ENCODE measurements at regions not wholly inside any gene's neighbourhood (a gene's known extent, or its start where the extent isn't known, plus 50 kb on each side); places are given as distances from the start of the nearest gene placed in this dataset.

DNA sequence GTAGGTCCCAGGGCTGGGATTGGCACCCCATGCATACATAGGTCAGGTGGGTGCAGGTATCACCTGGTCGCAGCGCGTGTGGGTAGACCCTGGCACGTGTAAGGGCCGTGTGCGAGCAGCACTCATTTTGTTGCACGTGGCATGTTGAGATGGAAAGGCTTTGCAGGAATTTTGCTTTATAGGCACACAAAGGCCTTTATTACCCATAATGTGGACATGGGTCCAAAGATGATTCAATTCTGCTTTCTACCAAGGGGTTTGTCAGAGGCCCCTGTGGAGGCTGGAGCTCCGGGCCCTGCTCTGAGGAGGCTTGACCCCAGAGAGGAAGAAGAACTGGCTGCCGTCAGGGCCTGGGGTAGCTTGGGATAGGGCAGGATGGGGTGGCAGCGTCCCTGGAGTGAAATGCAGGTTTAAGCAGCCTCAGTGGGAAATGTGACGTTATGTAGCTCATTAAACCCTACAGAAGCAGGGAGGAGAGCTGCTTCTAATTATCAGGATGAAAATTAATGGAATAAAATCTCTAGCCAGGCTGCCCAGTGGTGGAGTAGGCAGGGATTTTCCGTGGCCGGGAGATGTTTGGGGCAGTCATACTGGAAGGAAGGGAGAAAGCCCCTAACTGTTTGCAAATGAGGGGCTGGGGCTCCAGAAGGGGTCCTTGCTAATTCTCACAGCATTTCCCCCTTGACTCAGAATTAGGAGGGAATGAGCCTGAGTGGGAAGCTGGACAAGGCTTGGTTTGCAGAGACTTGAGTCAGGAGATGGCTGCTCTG, 103.3 kb upstream of the PITX1 start:
- Histone ChIP-seq H3K79me2 (ENCODE audit: insufficient read depth) (no peaks in the 10 kb centered on the region), H2AFZ (ENCODE audit: low read depth) (no peak overlapping the region), H4K20me1 (ENCODE audit: insufficient read depth) (no peaks in the 10 kb centered on the region), H3K4me3 (ENCODE audit: low read depth in 2 of 2, low read length in 1 of 2) (no peak overlapping the region), H3K27ac (ENCODE audit: low read depth in 2 of 2, low read length in 1 of 2) (no peak overlapping the region), H3K9me3 (no peaks in the 10 kb centered on the region), H3K36me3 (replicated peaks in 1 of 2; ENCODE audit: control insufficient read depth in 1 of 2, insufficient read depth in 2 of 2, low read length in 1 of 2) (no peaks in the 10 kb centered on the region), H3K4me1 (ENCODE audit: control insufficient read depth in 1 of 2, insufficient read depth in 2 of 2, low read depth in 1 of 2, low read length in 1 of 2) (peaks cover 7 to 20% of the 10 kb centered on the region in 2 experiments; a peak in 2 of 4 replicates), H3K9ac (no peak overlapping the region), H3F3A (replicated peaks; ENCODE audit: insufficient read depth) (no peaks in the 10 kb centered on the region), H3K27me3 (ENCODE audit: insufficient read depth) (no peaks in the 10 kb centered on the region), H3K4me2 (no peak overlapping the region), H3K9me2 (no peaks in the 10 kb centered on the region)
- TF ChIP-seq POLR2AphosphoS5 (IDR thresholded peaks at IDR 0.05; ENCODE audit: low read depth, low read length) (no peak), ELF1 (IDR thresholded peaks at IDR 0.05) (no peak), GATA2 (CRISPR knock-in tag; IDR thresholded peaks at IDR 0.05) (no peak), TCF12 (IDR thresholded peaks at IDR 0.05) (no peak), GABPA (IDR thresholded peaks at IDR 0.05; ENCODE audit: low read depth) (no peak), MEF2A (IDR thresholded peaks at IDR 0.05; ENCODE audit: borderline replicate concordance, low read depth) (no peak), SMC3 (IDR thresholded peaks at IDR 0.05; ENCODE audit: low read depth, low read length) (no peak), RXRA (IDR thresholded peaks at IDR 0.05; ENCODE audit: borderline replicate concordance, low read depth) (no peak), RCOR1 (IDR thresholded peaks at IDR 0.05; ENCODE audit: low read length) (no peak), RAD21 (IDR thresholded peaks at IDR 0.05; ENCODE audit: low read length) (no peak), TAF1 (IDR thresholded peaks at IDR 0.05; ENCODE audit: borderline replicate concordance, low read depth, low read length) (no peak), JUND (IDR thresholded peaks at IDR 0.05) (no peak), FOXM1 (IDR thresholded peaks at IDR 0.05; ENCODE audit: low read depth) (no peak), SIN3A (IDR thresholded peaks at IDR 0.05; ENCODE audit: borderline replicate concordance, low read depth, low read length) (no peak), RFX5 (IDR thresholded peaks at IDR 0.05; ENCODE audit: low read length) (no peak)
- TF ChIP-seq, protein P1, sequence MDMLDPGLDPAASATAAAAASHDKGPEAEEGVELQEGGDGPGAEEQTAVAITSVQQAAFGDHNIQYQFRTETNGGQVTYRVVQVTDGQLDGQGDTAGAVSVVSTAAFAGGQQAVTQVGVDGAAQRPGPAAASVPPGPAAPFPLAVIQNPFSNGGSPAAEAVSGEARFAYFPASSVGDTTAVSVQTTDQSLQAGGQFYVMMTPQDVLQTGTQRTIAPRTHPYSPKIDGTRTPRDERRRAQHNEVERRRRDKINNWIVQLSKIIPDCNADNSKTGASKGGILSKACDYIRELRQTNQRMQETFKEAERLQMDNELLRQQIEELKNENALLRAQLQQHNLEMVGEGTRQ (IDR thresholded peaks at IDR 0.05; ENCODE audit: borderline replicate concordance, low read depth, low read length): no peak
- TF ChIP-seq, protein P2, sequence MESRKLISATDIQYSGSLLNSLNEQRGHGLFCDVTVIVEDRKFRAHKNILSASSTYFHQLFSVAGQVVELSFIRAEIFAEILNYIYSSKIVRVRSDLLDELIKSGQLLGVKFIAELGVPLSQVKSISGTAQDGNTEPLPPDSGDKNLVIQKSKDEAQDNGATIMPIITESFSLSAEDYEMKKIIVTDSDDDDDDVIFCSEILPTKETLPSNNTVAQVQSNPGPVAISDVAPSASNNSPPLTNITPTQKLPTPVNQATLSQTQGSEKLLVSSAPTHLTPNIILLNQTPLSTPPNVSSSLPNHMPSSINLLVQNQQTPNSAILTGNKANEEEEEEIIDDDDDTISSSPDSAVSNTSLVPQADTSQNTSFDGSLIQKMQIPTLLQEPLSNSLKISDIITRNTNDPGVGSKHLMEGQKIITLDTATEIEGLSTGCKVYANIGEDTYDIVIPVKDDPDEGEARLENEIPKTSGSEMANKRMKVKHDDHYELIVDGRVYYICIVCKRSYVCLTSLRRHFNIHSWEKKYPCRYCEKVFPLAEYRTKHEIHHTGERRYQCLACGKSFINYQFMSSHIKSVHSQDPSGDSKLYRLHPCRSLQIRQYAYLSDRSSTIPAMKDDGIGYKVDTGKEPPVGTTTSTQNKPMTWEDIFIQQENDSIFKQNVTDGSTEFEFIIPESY (IDR thresholded peaks at IDR 0.05; ENCODE audit: borderline replicate concordance, low read depth): no peak
- TF ChIP-seq, protein P3, sequence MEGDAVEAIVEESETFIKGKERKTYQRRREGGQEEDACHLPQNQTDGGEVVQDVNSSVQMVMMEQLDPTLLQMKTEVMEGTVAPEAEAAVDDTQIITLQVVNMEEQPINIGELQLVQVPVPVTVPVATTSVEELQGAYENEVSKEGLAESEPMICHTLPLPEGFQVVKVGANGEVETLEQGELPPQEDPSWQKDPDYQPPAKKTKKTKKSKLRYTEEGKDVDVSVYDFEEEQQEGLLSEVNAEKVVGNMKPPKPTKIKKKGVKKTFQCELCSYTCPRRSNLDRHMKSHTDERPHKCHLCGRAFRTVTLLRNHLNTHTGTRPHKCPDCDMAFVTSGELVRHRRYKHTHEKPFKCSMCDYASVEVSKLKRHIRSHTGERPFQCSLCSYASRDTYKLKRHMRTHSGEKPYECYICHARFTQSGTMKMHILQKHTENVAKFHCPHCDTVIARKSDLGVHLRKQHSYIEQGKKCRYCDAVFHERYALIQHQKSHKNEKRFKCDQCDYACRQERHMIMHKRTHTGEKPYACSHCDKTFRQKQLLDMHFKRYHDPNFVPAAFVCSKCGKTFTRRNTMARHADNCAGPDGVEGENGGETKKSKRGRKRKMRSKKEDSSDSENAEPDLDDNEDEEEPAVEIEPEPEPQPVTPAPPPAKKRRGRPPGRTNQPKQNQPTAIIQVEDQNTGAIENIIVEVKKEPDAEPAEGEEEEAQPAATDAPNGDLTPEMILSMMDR (IDR thresholded peaks at IDR 0.05): no peak
- CTCF ChIA-PET: interaction anchor here (0.6 to 0.9 kb wide), 2 partner anchors 8 to 10 kb away, joined by 3 read pairs; no protein-coding TSS in a partner anchor
- no peak for DNase-seq
- POLR2A ChIA-PET: no interaction called here
- WGBS (ENCODE audit: low lambda C conversion rate): 62% methylated on average over 13 of the region's 13 CpGs
